Muscle of arm (tissue), 1 donor: ENCODE measurements at regions not wholly inside any gene's neighbourhood (a gene's known extent, or its start where the extent isn't known, plus 50 kb on each side); places are given as distances from the start of the nearest gene placed in this dataset.
"Not testable (repeated sequence)": the region's sequence is repeated elsewhere in the genome, so short reads cannot be mapped to it uniquely, and the experiment has no call there.

Source experiments
- DNase-seq: peaks from one replicate; pipeline ENCODE4 v3.0.0-alpha.2; 2013

- DNase-seq, result no peak
Measured at GRCh38 chr18:77329651-77330050, 80.0 kb downstream of the GALR1 start.

DNA sequence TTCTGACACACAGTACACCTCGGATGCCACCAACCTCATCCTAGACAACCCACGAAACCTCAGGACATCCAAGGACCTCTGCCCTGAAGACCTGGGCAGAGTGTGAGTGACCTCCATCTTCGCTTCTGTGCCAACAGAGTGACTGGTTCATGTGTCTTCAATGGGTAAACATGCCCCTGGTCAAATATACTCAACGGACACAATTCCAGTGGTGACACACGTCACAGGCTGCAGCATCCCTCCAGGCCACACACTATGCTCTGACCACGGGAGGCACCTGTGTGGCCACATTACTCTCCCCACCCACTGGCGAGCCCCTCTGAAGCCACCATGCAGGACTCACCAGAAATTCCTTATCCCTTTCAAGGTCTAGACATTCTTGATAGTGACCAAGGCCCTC is 85.2 kb downstream of the GALR1 start:
- no peak for DNase-seq

DNA sequence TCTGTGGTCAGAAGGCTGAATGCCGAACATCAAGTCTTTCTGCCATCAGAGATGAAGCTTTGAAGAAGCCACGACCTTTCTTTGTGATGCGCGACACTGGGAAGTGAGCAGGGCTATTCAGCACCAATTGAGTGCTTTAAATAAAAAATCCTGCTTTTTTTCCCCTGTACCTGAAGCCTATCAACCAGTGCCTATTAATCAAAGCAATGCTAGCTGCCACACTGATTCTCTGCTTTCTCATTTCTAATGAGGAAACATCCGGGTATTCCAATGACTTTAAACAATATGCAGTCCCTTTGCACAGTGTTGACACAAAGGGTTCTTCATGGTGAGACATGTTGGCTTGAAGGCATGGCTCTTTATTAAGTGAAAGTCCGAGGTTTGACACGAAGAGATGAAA is 88.0 kb downstream of the GALR1 start:
- DNase-seq, result no peak

DNA sequence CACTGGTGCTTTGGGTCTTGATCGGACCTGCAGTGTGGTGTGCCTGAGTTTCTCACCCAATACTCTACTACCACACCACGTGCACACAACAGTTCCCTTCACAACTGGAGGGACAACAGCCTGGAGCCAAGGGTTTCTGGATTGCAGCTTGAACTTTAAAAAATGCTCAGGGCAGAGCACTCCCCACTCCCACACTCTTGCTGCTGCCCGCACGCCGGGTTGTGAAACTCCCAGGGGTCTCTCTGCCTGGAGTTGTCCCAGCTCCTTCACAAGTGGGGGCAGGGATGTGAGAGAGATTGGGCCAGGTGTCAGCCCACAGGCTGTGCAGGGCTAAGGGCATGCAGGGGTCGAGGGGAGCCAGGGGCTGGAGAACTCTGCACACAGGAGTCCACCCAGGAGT is 89.4 kb downstream of the GALR1 start:
- no peak for DNase-seq

GRCh38 chr18:77339623-77340022 is 90.0 kb downstream of the GALR1 start:
- DNase-seq, result no peak

GRCh38 chr18:77340815-77341214 is 91.2 kb downstream of the GALR1 start:
- no peak for DNase-seq

- DNase-seq, result no peak
Measured at GRCh38 chr18:77341527-77342325, 92.1 kb downstream of the GALR1 start.

DNA sequence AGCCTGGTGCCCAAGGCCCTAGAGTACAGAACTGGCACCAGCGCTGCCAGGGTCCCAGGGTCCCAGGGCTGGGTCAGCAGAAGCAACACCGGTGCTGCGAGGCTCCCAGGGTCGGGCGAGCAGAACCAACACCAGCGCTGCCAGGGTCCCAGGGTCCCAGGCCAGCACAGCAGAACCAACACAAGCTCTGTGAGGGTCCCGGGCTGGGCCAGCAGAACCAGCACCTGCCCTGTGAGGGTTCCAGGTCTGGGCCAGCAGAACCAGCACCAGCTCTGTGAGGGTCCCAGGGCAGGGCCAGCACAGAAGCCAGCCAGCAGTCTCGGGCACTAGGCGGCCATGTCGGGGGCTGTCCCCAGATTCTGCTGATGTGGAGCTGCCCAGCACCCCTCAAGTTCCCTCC is 93.1 kb downstream of the GALR1 start:
- no peak for DNase-seq

DNA sequence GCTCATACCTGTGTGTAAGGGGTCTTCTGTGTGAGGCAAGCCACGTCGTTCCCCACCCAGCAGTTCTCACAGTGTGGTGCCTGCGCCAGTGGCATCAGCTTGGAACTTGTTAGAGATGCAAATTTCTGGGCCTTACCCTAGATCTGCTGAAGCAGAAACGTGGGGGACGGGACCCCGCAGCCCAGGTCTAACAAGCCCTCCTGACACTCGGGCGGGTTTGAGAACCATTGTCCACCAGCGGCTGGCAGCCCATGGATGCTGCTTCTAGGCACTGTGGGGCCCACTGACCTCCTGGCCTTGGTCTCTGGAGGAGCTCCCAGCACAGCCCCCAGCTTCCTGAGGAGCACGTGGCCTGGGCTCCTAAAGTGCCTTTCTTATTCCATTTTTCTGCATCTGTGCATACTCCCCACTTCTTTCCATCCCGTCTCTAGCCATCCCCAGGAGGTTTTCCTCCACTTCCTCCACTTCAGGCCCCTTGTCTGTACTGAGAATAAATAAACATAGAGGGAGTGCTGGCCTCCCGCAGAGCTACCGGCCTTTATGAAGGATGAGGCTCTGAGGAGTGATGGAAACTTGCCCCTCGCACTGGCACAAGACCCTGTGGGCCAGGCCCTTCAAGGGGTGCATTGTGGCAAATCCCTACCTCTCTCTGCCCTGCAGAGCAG is 94.3 kb downstream of the GALR1 start:
- DNase-seq, result no peak

- peak; percentile 84 for DNase-seq
Measured at GRCh38 chr18:77344786-77345500, 95.3 kb downstream of the GALR1 start.

GRCh38 chr18:77346208-77346810 is 96.7 kb downstream of the GALR1 start:
- DNase-seq, result peak; percentile 43

DNA sequence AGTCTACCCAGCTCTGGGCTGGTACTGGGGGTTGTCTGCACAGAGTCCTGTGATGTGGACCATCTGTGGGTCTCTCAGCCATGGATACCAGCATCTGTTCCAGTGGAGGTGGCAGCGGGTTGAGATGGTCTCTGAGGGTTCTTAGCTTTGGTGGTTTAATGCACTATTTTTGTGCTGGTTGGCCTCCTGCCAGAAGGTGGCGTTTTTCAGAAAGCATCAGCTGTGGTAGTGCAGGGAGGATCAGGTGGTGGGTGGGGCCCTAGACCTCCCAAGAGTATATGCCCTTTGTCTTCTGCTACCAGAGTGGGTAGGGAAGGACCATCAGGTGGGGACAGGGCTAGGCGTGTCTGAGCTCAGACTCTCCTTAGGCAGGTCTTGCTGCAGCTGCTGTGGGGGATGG is 103.7 kb downstream of the GALR1 start:
- not testable (repeated sequence) for DNase-seq

DNA sequence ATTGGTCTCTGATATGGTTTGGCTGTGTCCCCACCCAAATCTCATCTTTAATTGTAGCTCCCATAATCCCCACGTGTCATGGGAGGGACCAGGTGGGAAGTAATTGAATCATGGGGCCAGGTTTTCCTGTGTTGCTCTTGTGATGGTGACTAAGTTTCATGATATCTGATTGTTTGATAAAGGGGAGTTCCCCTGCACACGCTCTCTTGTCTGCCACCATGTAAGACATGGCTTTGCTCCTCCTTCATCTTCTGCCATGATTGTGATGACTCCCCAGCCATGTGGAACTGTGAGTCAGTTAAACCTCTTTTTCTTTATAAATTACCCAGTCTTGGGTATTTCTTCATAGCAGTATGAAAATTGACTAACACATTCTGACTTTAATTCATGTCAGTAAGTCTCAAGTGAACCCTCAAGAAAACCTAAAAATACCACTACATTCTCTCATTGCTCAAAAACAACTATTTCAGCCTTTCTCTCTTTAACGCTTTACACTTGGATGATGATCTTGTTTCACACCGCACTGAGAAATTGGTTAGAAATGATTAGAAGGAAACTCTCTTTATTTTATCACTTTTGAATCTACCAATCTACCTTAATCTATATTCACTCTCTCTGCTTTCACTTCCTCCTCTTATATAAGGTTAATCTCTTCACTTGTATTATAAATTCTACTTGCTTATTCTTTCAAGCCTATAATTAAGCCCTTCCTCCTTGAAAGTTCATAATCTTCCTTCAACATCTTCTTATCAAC is 110.1 kb downstream of the GALR1 start:
- no peak for DNase-seq

DNA sequence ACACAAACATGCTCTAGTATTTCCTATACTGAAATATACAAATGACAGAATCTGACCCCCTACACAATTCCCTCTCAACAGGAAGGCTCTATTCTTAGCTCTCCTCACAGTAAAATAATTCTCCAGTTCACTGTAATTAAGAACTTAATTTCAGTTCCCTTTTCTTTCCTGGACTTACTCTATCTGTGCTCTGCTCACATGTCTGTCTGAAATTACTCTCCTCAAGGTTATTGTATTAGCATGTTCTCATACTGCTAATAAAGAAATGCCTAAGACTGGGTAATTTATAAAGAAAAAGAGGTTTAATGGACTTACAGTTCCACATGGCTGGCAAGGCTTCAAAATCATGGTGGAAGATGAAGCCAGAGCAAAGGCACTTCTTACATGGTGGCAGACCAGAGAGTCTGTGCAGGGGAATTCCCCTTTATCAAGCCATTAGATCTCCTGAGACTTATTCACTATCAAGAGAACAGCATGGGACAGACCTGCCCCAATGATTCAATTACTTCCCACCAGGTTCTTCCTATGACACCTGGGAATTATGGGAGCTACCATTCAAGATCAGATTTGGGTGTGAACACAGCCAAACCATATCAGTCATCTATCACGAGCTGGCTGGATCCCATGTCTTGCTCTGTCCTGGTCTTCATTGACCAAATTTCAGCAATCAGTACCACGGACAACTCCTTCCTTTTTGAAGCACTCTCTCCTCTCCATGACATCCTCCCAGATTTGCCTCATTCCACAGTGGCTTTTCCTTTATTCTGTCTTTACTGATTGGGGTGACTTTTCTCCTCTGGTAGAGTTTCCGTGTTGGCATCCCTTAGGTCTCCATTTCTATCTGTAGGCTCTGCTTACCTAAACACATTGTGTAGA is 110.9 kb downstream of the GALR1 start:
- DNase-seq, result no peak

DNA sequence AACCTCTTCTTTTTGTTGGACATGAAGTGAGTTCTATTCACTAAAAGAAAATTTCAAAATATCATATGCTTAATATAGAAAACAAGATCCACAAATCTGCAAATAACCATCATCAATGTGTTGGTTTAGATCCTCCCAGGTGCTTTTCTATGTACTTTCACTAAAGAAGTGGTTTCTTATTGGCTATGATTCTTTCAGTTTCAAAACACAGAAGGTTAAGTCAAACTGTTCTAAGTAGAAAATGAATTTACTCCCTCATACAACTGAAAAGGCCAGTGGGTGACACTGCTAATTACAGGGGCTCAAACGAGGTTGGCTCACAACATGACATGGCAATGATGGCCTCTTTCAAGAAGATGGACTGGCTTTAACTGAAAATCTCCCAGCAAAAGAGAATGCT is 111.7 kb downstream of the GALR1 start:
- DNase-seq, result no peak

- DNase-seq, result no peak
Measured at GRCh38 chr18:77365667-77366066, 116.0 kb downstream of the GALR1 start.

DNA sequence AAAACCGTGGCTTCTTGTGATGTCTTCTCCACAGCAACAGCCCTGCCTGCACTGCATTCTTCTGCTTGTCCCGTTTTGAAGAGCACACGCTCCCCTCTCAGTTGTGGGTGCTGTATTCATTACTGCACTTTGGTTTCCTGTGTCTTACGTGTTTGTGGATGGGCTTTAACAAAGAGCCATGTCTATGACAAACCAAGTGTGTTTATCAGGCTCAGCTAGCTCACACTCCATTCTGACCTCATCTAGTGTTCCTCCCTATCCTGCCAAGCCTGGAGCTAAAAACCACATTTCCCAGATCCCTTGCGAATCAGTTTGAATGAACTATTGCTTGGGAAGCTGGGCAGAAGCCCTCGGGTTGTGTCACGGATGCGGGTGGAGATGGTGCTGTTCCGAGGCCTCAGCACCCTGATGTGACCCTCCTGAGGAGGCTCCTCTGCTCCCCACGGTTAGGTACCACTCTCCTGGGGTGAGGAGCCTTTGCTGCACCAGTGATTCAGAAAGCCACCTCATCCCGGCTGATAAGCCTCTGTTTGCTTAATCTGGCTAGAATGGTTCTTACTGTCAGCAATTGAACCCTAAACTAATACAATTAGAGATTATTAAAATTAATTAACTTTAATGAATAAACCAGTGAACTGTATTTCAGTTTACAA is 116.5 kb downstream of the GALR1 start:
- no peak for DNase-seq

DNA sequence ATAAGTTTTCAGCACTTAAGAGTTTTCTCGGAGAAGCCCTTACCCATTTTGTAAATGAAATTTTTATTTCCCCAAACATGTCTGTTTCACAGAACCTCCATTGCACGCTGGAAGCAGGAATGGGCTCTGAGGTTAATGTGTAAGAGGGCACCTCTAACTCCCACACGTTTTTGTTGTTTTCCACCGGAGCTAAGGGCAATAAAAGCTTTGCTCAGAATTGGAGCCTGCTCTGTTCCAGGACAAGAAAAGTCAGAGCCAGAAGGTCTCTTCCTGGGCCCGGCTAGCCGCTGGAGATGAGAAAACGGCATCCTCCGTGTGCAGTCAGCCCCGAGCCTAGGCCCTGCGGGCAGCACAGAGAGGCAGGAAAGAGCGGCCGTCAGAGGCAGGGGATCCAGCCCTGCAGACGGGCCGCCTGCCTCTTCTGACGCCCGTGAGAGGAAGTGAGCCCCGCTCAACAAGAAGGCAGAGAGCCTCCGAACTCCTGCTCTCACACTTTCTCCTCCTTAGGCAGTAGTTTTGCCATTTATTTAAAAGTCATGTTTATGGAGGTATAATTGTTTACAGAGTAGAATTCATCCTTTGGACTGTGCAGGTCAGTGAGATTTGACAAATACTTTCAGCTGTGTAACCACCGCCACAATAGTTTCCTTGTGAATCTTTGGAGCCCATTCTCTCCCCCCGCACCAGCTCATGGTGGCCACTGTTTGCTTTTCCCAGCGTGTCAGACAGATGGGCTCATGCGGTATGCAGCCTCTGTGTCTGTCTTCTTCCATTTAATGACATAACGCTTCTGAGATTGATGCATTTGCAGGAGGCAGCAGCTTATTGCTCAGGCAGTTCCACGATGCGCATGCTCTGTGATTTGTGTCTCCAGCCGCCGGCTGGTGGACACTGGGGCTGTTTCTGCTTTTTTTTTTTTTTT is 117.3 kb downstream of the GALR1 start:
- no peak for DNase-seq

DNA sequence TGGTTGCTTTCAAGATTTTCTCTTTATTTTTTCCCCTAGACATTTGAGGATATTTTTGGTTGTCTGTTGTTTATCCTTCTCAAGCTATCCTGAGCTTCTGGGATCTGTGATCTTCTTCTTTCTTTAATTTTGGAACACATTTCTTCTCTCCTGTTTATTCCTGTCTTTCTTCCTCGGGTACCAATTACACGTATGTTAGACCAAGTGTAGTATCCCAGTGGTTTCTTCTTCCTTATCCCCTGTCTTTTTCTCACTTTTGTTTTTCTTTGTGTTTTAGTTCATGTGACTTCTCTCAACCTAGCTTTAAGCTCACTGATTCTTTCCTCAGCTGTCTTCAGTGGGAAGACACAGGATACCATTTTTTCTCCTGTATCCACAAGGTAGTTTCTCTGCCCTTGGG is 120.0 kb downstream of the GALR1 start:
- no peak for DNase-seq
